ENCODE measurements at regions not wholly inside any gene's neighbourhood (a gene's known extent, or its start where the extent isn't known, plus 50 kb on each side); places are given as distances from the start of the nearest gene placed in this dataset.

DNA sequence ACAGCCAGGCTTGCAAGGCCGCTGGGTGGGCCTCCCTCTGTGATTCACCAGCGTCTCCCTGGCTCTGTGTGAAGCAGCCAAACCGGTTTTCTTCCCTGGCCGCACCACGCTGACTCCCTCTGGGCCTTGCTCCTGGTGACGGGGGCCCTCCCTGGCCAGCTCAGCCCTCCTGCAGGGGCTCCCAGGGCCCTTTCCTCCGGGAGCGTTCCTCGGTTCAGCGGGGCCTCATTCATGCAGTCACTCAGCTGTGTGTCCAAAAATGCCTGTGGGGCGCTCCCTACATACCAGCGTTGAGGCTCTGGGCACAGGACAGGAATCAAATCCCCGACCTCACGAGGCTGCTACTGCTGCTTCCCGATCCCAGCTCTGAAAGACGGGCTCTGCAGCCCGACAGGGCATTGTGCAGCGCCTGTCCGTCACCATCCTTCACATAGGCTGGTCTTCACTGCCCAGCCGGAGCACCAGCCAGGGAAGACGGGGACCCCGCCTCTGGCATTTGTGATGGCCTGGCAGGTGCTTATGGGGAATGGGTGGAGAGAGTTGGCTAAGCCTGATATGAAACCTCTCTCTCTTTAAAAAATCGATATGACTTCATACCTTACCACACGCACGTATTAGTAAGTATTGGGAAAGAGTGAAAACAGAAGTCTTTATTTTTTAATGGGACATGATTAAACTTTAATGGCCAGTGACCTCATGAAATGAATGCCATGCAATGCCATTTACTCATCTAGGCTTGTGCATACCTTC, 110.0 kb upstream of the SHH start:
- DNase-seq (ENCODE audit: low read depth, low spot score), result no peak

DNA sequence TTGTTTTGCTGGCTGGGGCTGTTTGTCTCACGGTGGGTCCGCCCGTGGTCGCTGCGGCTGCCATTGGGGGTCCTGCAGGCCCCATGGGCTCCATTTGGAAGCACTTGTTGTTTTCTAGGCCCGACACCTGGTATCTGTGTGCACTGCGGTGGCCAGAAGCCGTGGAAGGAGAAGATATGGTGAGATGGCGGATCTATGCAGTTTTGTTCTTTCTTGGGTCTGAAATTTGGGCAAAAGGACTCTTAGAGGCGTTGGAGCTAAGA, 109.5 kb upstream of the SHH start:
- Histone ChIP-seq H3K4me3 (ENCODE audit: low read depth in 2 of 2, low read length in 2 of 2) (no peak overlapping the region), H3K36me3 (ENCODE audit: control insufficient read depth, insufficient read depth, low read length) (no peaks in the 10 kb centered on the region), H3K9me3 (ENCODE audit: control insufficient read depth, insufficient read depth, low read depth, low read length) (no peaks in the 10 kb centered on the region), H3K27me3 (ENCODE audit: control insufficient read depth, insufficient read depth, low read length) (no peaks in the 10 kb centered on the region), H3K27ac (ENCODE audit: low read length) (no peak overlapping the region; the same call in 1 of the 2 replicates), H3K4me1 (ENCODE audit: control insufficient read depth, insufficient read depth, low read length) (peaks cover 27% of the 10 kb centered on the region)
- intact Hi-C loops (cut with micrococcal nuclease; ENCODE audit: unreplicated experiment), result no loop called here
- in situ Hi-C loops (cut with HindIII; ENCODE audit: low pct_unique_long_range_greater_than_20kb, low sequenced_read_pairs), result no loop called here
- no peak for DNase-seq (ENCODE audit: low read depth, low spot score)
- ChIA-PET CTCF (no interaction called here), POLR2A (no interaction called here)
- TF ChIP-seq POLR2AphosphoS5 (IDR thresholded peaks at IDR 0.05; ENCODE audit: low read depth, low read length) (no peak), TCF7L2 (IDR thresholded peaks at IDR 0.05; ENCODE audit: low read depth, low read length) (no peak), SIN3A (IDR thresholded peaks at IDR 0.05; ENCODE audit: borderline replicate concordance, insufficient read depth, low read depth, low read length) (no peak)
- TF ChIP-seq, protein P1, sequence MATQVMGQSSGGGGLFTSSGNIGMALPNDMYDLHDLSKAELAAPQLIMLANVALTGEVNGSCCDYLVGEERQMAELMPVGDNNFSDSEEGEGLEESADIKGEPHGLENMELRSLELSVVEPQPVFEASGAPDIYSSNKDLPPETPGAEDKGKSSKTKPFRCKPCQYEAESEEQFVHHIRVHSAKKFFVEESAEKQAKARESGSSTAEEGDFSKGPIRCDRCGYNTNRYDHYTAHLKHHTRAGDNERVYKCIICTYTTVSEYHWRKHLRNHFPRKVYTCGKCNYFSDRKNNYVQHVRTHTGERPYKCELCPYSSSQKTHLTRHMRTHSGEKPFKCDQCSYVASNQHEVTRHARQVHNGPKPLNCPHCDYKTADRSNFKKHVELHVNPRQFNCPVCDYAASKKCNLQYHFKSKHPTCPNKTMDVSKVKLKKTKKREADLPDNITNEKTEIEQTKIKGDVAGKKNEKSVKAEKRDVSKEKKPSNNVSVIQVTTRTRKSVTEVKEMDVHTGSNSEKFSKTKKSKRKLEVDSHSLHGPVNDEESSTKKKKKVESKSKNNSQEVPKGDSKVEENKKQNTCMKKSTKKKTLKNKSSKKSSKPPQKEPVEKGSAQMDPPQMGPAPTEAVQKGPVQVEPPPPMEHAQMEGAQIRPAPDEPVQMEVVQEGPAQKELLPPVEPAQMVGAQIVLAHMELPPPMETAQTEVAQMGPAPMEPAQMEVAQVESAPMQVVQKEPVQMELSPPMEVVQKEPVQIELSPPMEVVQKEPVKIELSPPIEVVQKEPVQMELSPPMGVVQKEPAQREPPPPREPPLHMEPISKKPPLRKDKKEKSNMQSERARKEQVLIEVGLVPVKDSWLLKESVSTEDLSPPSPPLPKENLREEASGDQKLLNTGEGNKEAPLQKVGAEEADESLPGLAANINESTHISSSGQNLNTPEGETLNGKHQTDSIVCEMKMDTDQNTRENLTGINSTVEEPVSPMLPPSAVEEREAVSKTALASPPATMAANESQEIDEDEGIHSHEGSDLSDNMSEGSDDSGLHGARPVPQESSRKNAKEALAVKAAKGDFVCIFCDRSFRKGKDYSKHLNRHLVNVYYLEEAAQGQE (IDR thresholded peaks at IDR 0.05; ENCODE audit: insufficient read depth in 1 of 2, low read depth in 2 of 2, low read length in 1 of 2), result no peak
- TF ChIP-seq, protein P2, sequence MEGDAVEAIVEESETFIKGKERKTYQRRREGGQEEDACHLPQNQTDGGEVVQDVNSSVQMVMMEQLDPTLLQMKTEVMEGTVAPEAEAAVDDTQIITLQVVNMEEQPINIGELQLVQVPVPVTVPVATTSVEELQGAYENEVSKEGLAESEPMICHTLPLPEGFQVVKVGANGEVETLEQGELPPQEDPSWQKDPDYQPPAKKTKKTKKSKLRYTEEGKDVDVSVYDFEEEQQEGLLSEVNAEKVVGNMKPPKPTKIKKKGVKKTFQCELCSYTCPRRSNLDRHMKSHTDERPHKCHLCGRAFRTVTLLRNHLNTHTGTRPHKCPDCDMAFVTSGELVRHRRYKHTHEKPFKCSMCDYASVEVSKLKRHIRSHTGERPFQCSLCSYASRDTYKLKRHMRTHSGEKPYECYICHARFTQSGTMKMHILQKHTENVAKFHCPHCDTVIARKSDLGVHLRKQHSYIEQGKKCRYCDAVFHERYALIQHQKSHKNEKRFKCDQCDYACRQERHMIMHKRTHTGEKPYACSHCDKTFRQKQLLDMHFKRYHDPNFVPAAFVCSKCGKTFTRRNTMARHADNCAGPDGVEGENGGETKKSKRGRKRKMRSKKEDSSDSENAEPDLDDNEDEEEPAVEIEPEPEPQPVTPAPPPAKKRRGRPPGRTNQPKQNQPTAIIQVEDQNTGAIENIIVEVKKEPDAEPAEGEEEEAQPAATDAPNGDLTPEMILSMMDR (IDR thresholded peaks at IDR 0.05), result no peak
- no TSS peak for BruUV-seq (replicated peaks)
- no peak for ATAC-seq

More for the DNA sequence above, 110.0 kb upstream of the SHH start:
- ChIA-PET CTCF (no interaction called here), POLR2A (no interaction called here)
- ATAC-seq, result no peak
- Histone ChIP-seq H3K36me3 (ENCODE audit: control insufficient read depth, insufficient read depth, low read length) (no peaks in the 10 kb centered on the region), H3K9me3 (ENCODE audit: control insufficient read depth, insufficient read depth, low read depth, low read length) (no peaks in the 10 kb centered on the region), H3K4me3 (ENCODE audit: low read depth in 2 of 2, low read length in 2 of 2) (no peak overlapping the region), H3K4me1 (ENCODE audit: control insufficient read depth, insufficient read depth, low read length) (peaks cover 27% of the 10 kb centered on the region), H3K27me3 (ENCODE audit: control insufficient read depth, insufficient read depth, low read length) (no peaks in the 10 kb centered on the region), H3K27ac (ENCODE audit: low read length) (no peak overlapping the region)
- BruUV-seq (replicated peaks), result no TSS peak
- intact Hi-C loops (cut with micrococcal nuclease; ENCODE audit: unreplicated experiment) (no loop called here), in situ Hi-C loops (cut with HindIII; ENCODE audit: low pct_unique_long_range_greater_than_20kb, low sequenced_read_pairs) (no loop called here)
- TF ChIP-seq, protein P2 (IDR thresholded peaks at IDR 0.05), result no peak
- TF ChIP-seq SIN3A (IDR thresholded peaks at IDR 0.05; ENCODE audit: borderline replicate concordance, insufficient read depth, low read depth, low read length), result no peak
- no peak for TF ChIP-seq POLR2AphosphoS5 (IDR thresholded peaks at IDR 0.05; ENCODE audit: low read depth, low read length)
- TF ChIP-seq, protein P1 (IDR thresholded peaks at IDR 0.05; ENCODE audit: insufficient read depth in 1 of 2, low read depth in 2 of 2, low read length in 1 of 2), result no peak
- TF ChIP-seq TCF7L2 (IDR thresholded peaks at IDR 0.05; ENCODE audit: low read depth, low read length), result no peak

Measured in Panc1 (cell line).